PC-3 (cell line): ENCODE measurements at regions not wholly inside any gene's neighbourhood (a gene's known extent, or its start where the extent isn't known, plus 50 kb on each side); places are given as distances from the start of the nearest gene placed in this dataset.

Experiments
- CTCF ChIP-seq: fragments of 300-600 bp; sonication (generic); conservative IDR thresholded peaks from 2 replicates; pipeline ENCODE4 v1.5.1; 2017; ENCODE audit warnings: antibody characterized with exemption, low read depth, mild to moderate bottlenecking, low read length
- EZH2phosphoT487 ChIP-seq: fragments of 300-600 bp; sonication (generic); IDR thresholded peaks from 2 replicates; pipeline ENCODE4 v1.6.1; 2018; ENCODE audit warnings: mild to moderate bottlenecking, antibody characterized with exemption, low read length, borderline replicate concordance

DNA sequence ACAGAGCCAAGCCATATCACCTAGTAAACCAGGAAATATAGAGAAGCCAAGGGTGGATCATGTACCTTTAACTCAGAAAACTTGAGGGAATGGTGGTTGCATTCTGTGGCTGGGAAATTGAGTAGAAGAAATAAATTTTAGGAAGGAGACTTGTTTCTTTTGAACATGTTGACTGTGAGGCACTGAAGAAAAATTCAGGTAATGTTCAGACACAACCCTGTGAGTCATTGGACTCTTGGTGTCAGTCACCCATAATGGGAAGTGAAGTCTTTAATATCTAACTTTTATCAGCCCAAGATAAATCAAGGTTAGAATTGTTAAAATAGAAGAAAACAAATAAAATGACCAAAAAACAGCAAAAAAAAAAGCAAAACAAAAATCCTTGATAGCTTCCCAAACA lies 98.8 kb upstream of the GRIK2 start:
- TF ChIP-seq CTCF = no peak
- TF ChIP-seq EZH2phosphoT487 = no peak
